ENCODE measurements at regions not wholly inside any gene's neighbourhood (a gene's known extent, or its start where the extent isn't known, plus 50 kb on each side); places are given as distances from the start of the nearest gene placed in this dataset.

GRCh38 chr22:27692243-27692642 is 109.3 kb downstream of the MN1 start:
- H4K20me1 ChIP-seq (ENCODE audit: control insufficient read depth, insufficient read depth, low read length, poor library complexity, severe bottlenecking) = no peaks in the 10 kb centered on the region
- H3K36me3 ChIP-seq (replicated peaks in 1 of 2; ENCODE audit: control extremely low read depth in 1 of 2, control insufficient read depth in 1 of 2, extremely low read depth in 1 of 2, insufficient read depth in 2 of 2, low read length in 1 of 2) = no peaks in the 10 kb centered on the region
- Mint-ChIP-seq H3K27ac (no peak overlapping the region), H3K27me3 (peaks cover 4% of the 10 kb centered on the region), H3K4me3 (no peak overlapping the region), H3K9me3 (ENCODE audit: insufficient read depth) (no peaks in the 10 kb centered on the region), H3K4me1 (no peaks in the 10 kb centered on the region)
- POLR2A ChIA-PET = no interaction called here
- no peaks in the 10 kb centered on the region for H3K4me1 ChIP-seq (ENCODE audit: control insufficient read depth in 2 of 2, insufficient read depth in 2 of 2, low read length in 2 of 2)
- WGBS (ENCODE audit: insufficient coverage) = 82% methylated on average over 1 of the region's 4 CpGs
- no peak overlapping the region for H2AFZ ChIP-seq (ENCODE audit: insufficient read depth, low read depth, low read length, poor library complexity, severe bottlenecking)
- H3K27ac ChIP-seq (ENCODE audit: low read length in 2 of 2) = no peak overlapping the region
- no peaks in the 10 kb centered on the region for H3K27me3 ChIP-seq (replicated peaks in 1 of 4; ENCODE audit: control extremely low read depth in 1 of 4, control insufficient read depth in 3 of 4, insufficient read depth in 4 of 4, low read length in 3 of 4)
- no peaks in the 10 kb centered on the region for H3K79me2 ChIP-seq (ENCODE audit: control insufficient read depth, insufficient read depth, low read length)
- ATAC-seq (ENCODE audit: low read depth) = no peak
- H3K9ac ChIP-seq (ENCODE audit: low read length) = no peak overlapping the region
- no peak overlapping the region for H3K4me3 ChIP-seq (ENCODE audit: control extremely low read depth in 1 of 5, extremely low read depth in 1 of 5, insufficient read depth in 1 of 5, low read depth in 2 of 5, low read length in 4 of 5)
- CTCF ChIA-PET = no interaction called here
- H3K4me2 ChIP-seq (replicated peaks; ENCODE audit: low read depth, low read length, poor library complexity, severe bottlenecking) = no peak overlapping the region
- intact Hi-C loops (cut with micrococcal nuclease) = no loop called here
- peaks cover 0 to 23% (median 2%) of the 10 kb centered on the region in 3 donors for H3K9me3 ChIP-seq (ENCODE audit: control extremely low read depth in 1 of 3, control insufficient read depth in 2 of 3, insufficient read depth in 1 of 3, low read length in 2 of 3)
- DNase-seq = no peak
- no peak for TF ChIP-seq EZH2 (IDR thresholded peaks at IDR 0.05; ENCODE audit: borderline replicate concordance, insufficient read depth, low read depth, low read length, poor library complexity, severe bottlenecking)

GRCh38 chr22:27695925-27696324 is 105.6 kb downstream of the MN1 start:
- POLR2A ChIA-PET = no interaction called here
- H3K4me3 ChIP-seq (ENCODE audit: control extremely low read depth in 1 of 5, extremely low read depth in 1 of 5, insufficient read depth in 1 of 5, low read depth in 2 of 5, low read length in 4 of 5) = no peak overlapping the region

More at GRCh38 chr22:27695925-27696324, 105.6 kb downstream of the MN1 start:
- Histone ChIP-seq H3K9me3 (ENCODE audit: control extremely low read depth in 1 of 3, control insufficient read depth in 2 of 3, insufficient read depth in 1 of 3, low read length in 2 of 3) (peaks cover 0 to 31% (median 0%) of the 10 kb centered on the region in 3 donors), H3K9ac (ENCODE audit: low read length) (no peak overlapping the region), H3K27me3 (replicated peaks in 1 of 4; ENCODE audit: control extremely low read depth in 1 of 4, control insufficient read depth in 3 of 4, insufficient read depth in 4 of 4, low read length in 3 of 4) (no peaks in the 10 kb centered on the region), H3K4me1 (ENCODE audit: control insufficient read depth in 2 of 2, insufficient read depth in 2 of 2, low read length in 2 of 2) (no peaks in the 10 kb centered on the region), H3K4me2 (replicated peaks; ENCODE audit: low read depth, low read length, poor library complexity, severe bottlenecking) (no peak overlapping the region), H4K20me1 (ENCODE audit: control insufficient read depth, insufficient read depth, low read length, poor library complexity, severe bottlenecking) (no peaks in the 10 kb centered on the region), H3K27ac (ENCODE audit: low read length in 2 of 2) (no peak overlapping the region), H2AFZ (ENCODE audit: insufficient read depth, low read depth, low read length, poor library complexity, severe bottlenecking) (no peak overlapping the region), H3K36me3 (replicated peaks in 1 of 2; ENCODE audit: control extremely low read depth in 1 of 2, control insufficient read depth in 1 of 2, extremely low read depth in 1 of 2, insufficient read depth in 2 of 2, low read length in 1 of 2) (no peaks in the 10 kb centered on the region), H3K79me2 (ENCODE audit: control insufficient read depth, insufficient read depth, low read length) (no peaks in the 10 kb centered on the region)
- WGBS (ENCODE audit: insufficient coverage) = 71% methylated on average over 3 of the region's 3 CpGs
- intact Hi-C loops (cut with micrococcal nuclease) = no loop called here
- Mint-ChIP-seq H3K27me3 (no peaks in the 10 kb centered on the region), H3K9me3 (ENCODE audit: insufficient read depth) (no peaks in the 10 kb centered on the region), H3K27ac (no peak overlapping the region), H3K4me1 (no peaks in the 10 kb centered on the region), H3K4me3 (no peak overlapping the region)
- no peak for ATAC-seq (ENCODE audit: low read depth)
- no peak for DNase-seq
- TF ChIP-seq CTCF (IDR thresholded peaks at IDR 0.05) = no peak
- TF ChIP-seq EZH2 (IDR thresholded peaks at IDR 0.05; ENCODE audit: borderline replicate concordance, insufficient read depth, low read depth, low read length, poor library complexity, severe bottlenecking) = no peak
- CTCF ChIA-PET = no interaction called here
